DOHH2 (cell line): ENCODE measurements at regions not wholly inside any gene's neighbourhood (a gene's known extent, or its start where the extent isn't known, plus 50 kb on each side); places are given as distances from the start of the nearest gene placed in this dataset.

ENCODE experiments used
- H3F3A ChIP-seq: fragments of 200-600 bp; sonication (generic), shearing (Covaris generic); 2 replicates; pipeline ENCODE4 v1.6.0; 2016; ENCODE audit warnings: antibody characterized with exemption, mild to moderate bottlenecking; ENCODE audit not compliant: control insufficient read depth, insufficient read depth
- H3K27ac ChIP-seq: fragments of 200-600 bp; sonication (generic); 2 replicates; pipeline ENCODE4 v1.5.1; 2014; ENCODE audit warnings: low read depth, mild to moderate bottlenecking, low read length, moderate library complexity
- H3K27me3 ChIP-seq: fragments of 200-600 bp; sonication (generic); 2 replicates; pipeline ENCODE4 v1.6.1; 2014; ENCODE audit warnings: mild to moderate bottlenecking, low read length, mixed read lengths; ENCODE audit not compliant: control insufficient read depth
- H3K36me3 ChIP-seq: fragments of 200-600 bp; sonication (generic); 2 replicates; pipeline ENCODE4 v1.6.1; 2014; ENCODE audit warnings: mild to moderate bottlenecking, low read length, moderate library complexity, mixed read lengths; ENCODE audit not compliant: control insufficient read depth
- H3K4me1 ChIP-seq: fragments of 200-600 bp; sonication (generic); 2 replicates; pipeline ENCODE4 v1.6.1; 2014; ENCODE audit warnings: mild to moderate bottlenecking, low read length, mixed read lengths; ENCODE audit not compliant: control insufficient read depth
- H3K4me2 ChIP-seq: fragments of 200-600 bp; sonication (generic); 2 replicates; pipeline ENCODE4 v1.6.0; 2014; ENCODE audit warnings: mild to moderate bottlenecking, low read length, moderate library complexity
- H3K4me3 ChIP-seq: fragments of 200-600 bp; sonication (generic); 2 replicates; pipeline ENCODE4 v1.5.1; 2014; ENCODE audit warnings: mild to moderate bottlenecking, low read length, mixed read lengths
- H3K79me2 ChIP-seq: fragments of 200-600 bp; sonication (generic); 2 replicates; pipeline ENCODE4 v1.6.1; 2014; ENCODE audit warnings: mild to moderate bottlenecking, low read length, mixed read lengths; ENCODE audit not compliant: control insufficient read depth
- H3K9me2 ChIP-seq: fragments of 200-600 bp; sonication (generic); replicated peaks from 2 replicates; pipeline ENCODE4 v1.6.1; 2014; ENCODE audit warnings: mild to moderate bottlenecking, low read length, mixed read lengths; ENCODE audit not compliant: control insufficient read depth
- H3K9me3 ChIP-seq: fragments of 200-600 bp; sonication (generic); 2 replicates; pipeline ENCODE4 v1.6.1; 2014; ENCODE audit warnings: antibody characterized with exemption, low read length, mixed read lengths; ENCODE audit not compliant: control insufficient read depth, insufficient read depth
- H4K20me1 ChIP-seq: fragments of 200-600 bp; sonication (generic); 2 replicates; pipeline ENCODE4 v1.6.0; 2014; ENCODE audit warnings: low read depth, mild to moderate bottlenecking, antibody characterized with exemption, low read length, moderate library complexity; ENCODE audit not compliant: control insufficient read depth, insufficient read depth
- CTCF ChIP-seq: fragments of 200-600 bp; sonication (generic); IDR thresholded peaks from one replicate; pipeline ENCODE4 v1.5.1; 2014; ENCODE audit warnings: antibody characterized with exemption, mild to moderate bottlenecking, low read depth, low read length; ENCODE audit not compliant: poor library complexity, severe bottlenecking
- EZH2phosphoT487 ChIP-seq: fragments of 200-600 bp; sonication (generic); IDR thresholded peaks from 2 replicates; pipeline ENCODE4 v1.6.1; 2017; ENCODE audit warnings: borderline replicate concordance, mild to moderate bottlenecking, antibody characterized with exemption, low read length, moderate library complexity, mixed read lengths

GRCh38 chr14:103189481-103190470 is 66.5 kb downstream of the TNFAIP2 start:
- Histone ChIP-seq H3K27me3 (peaks cover 8% of the 10 kb centered on the region), H3K4me2 (no peak overlapping the region), H3K79me2 (no peaks in the 10 kb centered on the region), H3K9me3 (no peaks in the 10 kb centered on the region), H3K27ac (no peak overlapping the region), H3K4me3 (no peak overlapping the region), H3K4me1 (no peaks in the 10 kb centered on the region), H4K20me1 (no peaks in the 10 kb centered on the region), H3F3A (no peaks in the 10 kb centered on the region), H3K9me2 (no peaks in the 10 kb centered on the region), H3K36me3 (no peaks in the 10 kb centered on the region)
- TF ChIP-seq CTCF (no peak), EZH2phosphoT487 (no peak)

GRCh38 chr14:103190741-103191140 is 67.5 kb downstream of the TNFAIP2 start:
- no peaks in the 10 kb centered on the region for H3F3A ChIP-seq
- TF ChIP-seq CTCF (no peak), EZH2phosphoT487 (no peak)
- H4K20me1 ChIP-seq = no peaks in the 10 kb centered on the region
- no peak overlapping the region for H3K27ac ChIP-seq
- H3K9me3 ChIP-seq = no peaks in the 10 kb centered on the region
- H3K4me1 ChIP-seq = no peaks in the 10 kb centered on the region
- no peaks in the 10 kb centered on the region for H3K9me2 ChIP-seq
- no peak overlapping the region for H3K4me2 ChIP-seq
- no peaks in the 10 kb centered on the region for H3K36me3 ChIP-seq
- H3K4me3 ChIP-seq = no peak overlapping the region
- peaks cover 8% of the 10 kb centered on the region for H3K27me3 ChIP-seq
- no peaks in the 10 kb centered on the region for H3K79me2 ChIP-seq

GRCh38 chr14:103191844-103192243 is 68.6 kb downstream of the TNFAIP2 start:
- peaks cover 6% of the 10 kb centered on the region for H3K27me3 ChIP-seq
- no peak overlapping the region for H3K27ac ChIP-seq
- no peaks in the 10 kb centered on the region for H3K36me3 ChIP-seq
- H3K9me2 ChIP-seq = no peaks in the 10 kb centered on the region
- no peaks in the 10 kb centered on the region for H3F3A ChIP-seq
- no peak overlapping the region for H3K4me3 ChIP-seq
- no peaks in the 10 kb centered on the region for H4K20me1 ChIP-seq
- no peaks in the 10 kb centered on the region for H3K79me2 ChIP-seq
- TF ChIP-seq EZH2phosphoT487 (no peak), CTCF (no peak)
- H3K4me2 ChIP-seq = no peak overlapping the region
- H3K9me3 ChIP-seq = no peaks in the 10 kb centered on the region
- H3K4me1 ChIP-seq = no peaks in the 10 kb centered on the region
